ENCODE measurements at regions not wholly inside any gene's neighbourhood (a gene's known extent, or its start where the extent isn't known, plus 50 kb on each side); places are given as distances from the start of the nearest gene placed in this dataset.
A peak's percentile ranks its signal among the peaks of the same experiment; 100 is the strongest.
"Not testable (repeated sequence)": the region's sequence is repeated elsewhere in the genome, so short reads cannot be mapped to it uniquely, and the experiment has no call there.

GRCh38 chr16:29578898-29579297 lies 72.7 kb upstream of the NPIPB12 start:
- DNase-seq (ENCODE audit: low read depth in 3 of 3, low spot score in 2 of 3), result not testable (repeated sequence)

GRCh38 chr16:29581764-29582163 lies 75.6 kb upstream of the NPIPB12 start:
- not testable (repeated sequence) for DNase-seq (ENCODE audit: low read depth in 3 of 3, low spot score in 2 of 3)

GRCh38 chr16:29591919-29592318 lies 71.1 kb upstream of the SPN start:
- DNase-seq (ENCODE audit: low read depth in 3 of 3, low spot score in 2 of 3), result not testable (repeated sequence)

- not testable (repeated sequence) for DNase-seq (ENCODE audit: low read depth in 3 of 3, low spot score in 2 of 3)
Observed at GRCh38 chr16:29594269-29594925, 68.7 kb upstream of the SPN start.

DNA sequence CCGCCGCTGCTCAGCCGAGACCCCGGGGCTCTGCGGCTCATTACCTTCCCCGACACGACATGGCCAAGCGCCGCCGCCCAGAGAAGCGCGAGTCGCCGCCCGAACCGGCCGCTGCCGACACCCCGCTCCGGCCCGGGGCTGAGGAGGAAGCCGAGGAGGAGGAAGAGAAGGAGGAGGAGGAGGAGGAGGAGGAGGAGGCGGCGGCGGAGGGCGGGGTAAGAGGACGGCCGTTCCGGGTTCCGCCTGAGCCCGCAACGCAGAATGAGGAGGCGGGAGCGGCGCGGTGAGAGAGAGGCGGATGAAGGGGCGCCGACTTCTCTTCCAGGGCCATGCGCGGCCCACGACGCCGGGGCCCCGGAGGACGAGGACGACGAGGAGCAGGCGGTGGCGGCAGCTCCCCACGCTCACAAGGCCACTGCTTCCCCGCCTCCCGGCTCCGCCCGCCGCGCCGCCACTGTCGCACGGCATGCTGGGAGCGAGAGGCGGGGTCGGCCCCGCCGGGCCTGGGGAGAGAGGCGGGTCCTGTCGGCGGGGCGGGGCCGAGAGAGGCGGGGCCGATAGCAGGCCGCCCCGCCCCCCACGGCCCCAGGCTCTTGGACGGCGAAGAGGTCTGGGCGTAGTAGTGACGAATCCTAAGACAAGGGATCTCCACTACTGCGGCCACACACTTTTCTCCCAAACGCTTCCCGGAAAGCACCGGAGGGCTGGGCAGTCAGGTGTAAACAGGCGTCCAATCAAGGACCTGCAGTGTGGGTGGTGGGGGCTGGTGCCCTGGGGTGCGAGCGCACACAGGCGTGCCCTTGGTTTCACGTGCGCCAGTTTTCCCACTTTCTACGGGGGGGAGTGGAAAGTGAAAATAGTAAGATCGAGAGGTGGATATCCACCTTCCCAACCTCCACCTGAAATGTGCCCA lies 67.9 kb upstream of the SPN start:
- peak in 2 of 3 donors; percentile 66 to 69 for DNase-seq (ENCODE audit: low read depth in 3 of 3, low spot score in 2 of 3)

GRCh38 chr16:29597030-29597429 lies 66.0 kb upstream of the SPN start:
- DNase-seq (ENCODE audit: low read depth in 3 of 3, low spot score in 2 of 3), result not testable (repeated sequence)

DNA sequence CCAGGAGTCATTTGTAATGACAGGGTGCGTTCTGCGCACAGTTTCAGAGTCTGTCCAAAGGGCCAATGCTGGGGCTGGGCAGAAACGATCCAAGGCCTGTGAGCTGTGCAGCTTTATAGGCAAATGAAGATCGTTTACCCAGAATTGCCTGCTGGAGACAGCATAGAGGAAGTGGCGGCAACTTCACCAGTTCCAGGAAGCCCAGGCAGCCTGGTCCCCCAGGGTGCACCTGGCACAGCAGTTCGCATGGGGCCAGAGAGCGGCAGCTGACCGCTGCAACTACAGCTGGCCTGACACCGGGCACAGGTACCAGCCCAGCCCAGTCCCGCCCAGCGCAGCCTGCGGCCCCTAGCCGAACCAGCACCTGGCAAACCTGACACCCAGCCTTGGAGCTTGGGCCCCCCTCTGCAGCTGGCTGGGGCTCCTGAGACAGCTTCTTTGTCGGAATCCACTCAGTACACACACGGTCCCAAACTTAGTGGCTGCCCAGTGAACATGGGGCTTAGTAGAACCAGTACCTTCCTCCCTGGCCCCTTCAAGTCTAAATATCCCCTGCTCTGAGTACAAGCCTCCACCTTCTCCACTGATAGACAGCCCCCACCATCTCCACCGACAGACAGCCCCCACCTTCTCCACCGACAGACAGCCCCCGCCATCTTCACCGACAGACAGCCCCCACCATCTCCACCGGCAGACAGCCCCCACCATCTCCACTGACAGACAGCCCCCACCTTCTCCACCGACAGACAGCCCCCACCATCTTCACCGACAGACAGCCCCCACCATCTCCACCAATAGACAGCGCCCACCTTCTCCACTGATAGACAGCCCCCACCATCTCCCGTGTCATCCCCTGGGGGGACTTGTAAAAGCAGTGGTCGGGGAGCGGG lies 62.7 kb upstream of the SPN start:
- DNase-seq (ENCODE audit: low read depth in 3 of 3, low spot score in 2 of 3), result not testable (repeated sequence)

- DNase-seq (ENCODE audit: low read depth in 3 of 3, low spot score in 2 of 3), result not testable (repeated sequence)
Observed at GRCh38 chr16:29602247-29602625, 60.8 kb upstream of the SPN start.

DNA sequence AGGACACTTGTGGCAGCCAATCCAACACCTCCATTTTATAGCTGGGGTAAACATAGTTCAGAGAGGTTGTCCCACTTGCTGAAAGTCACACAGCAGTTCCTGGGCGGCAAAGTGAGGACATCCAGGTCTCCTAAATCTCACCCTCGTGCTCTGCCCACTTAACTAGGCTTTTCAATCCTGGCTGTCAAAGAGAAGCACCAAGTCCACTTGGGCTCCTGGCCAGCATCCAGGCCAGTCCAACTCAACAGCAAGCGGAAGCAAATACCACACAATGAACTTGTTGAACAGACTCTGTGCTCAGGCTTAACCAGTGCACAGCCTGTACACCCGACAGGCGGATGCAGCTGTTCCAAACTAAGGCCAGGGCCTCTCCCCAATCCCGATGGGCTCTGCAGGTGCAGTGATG lies 60.4 kb upstream of the SPN start:
- DNase-seq (ENCODE audit: low read depth in 3 of 3, low spot score in 2 of 3), result not testable (repeated sequence)

DNA sequence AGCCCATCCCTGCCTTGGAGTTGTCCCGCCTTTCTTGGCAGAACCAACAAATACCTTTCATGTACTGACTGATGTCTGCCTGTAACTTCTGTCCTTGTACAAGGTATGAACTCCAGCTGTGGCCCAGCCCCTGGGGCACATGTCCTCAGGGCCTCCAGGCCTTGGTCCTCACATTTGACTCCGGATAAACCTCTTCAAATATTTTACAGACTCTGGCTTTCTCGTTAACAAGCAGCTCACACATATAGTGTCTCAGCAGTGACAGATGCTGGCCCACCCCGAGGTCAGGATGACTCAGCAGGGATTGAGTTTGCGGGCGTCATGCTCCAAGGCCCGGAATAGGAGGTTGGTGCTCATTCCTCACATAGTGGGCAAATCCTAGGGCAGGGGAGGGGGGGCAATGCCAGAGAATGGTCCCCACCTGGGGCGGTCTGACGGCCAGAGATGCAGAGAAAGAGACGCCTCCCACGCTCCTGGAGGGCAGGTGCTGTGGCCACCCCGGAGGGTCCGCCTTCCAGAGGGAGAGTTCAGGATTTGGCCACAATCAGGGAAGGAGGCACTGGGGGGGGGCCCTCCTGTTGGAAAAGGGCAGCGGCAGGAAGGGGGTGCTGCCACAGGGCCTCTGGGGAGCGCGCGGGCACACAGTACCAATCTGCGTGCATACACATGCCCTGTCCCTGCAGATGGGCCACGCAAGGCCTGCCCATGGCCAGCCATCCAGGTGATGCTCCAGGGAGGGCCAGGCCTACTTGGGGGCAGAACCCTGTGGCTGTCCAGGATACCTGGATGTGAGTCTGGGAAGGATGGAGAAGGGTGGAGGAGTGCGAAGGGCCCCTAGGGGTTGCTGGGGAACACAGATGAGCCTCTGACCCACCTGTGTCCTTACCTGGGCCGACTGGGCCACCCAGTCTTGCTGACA lies 58.2 kb upstream of the SPN start:
- not testable (repeated sequence) for DNase-seq (ENCODE audit: low read depth in 3 of 3, low spot score in 2 of 3)

GRCh38 chr16:29605593-29606205 lies 57.3 kb upstream of the SPN start:
- DNase-seq (ENCODE audit: low read depth in 3 of 3, low spot score in 2 of 3), result not testable (repeated sequence)

DNA sequence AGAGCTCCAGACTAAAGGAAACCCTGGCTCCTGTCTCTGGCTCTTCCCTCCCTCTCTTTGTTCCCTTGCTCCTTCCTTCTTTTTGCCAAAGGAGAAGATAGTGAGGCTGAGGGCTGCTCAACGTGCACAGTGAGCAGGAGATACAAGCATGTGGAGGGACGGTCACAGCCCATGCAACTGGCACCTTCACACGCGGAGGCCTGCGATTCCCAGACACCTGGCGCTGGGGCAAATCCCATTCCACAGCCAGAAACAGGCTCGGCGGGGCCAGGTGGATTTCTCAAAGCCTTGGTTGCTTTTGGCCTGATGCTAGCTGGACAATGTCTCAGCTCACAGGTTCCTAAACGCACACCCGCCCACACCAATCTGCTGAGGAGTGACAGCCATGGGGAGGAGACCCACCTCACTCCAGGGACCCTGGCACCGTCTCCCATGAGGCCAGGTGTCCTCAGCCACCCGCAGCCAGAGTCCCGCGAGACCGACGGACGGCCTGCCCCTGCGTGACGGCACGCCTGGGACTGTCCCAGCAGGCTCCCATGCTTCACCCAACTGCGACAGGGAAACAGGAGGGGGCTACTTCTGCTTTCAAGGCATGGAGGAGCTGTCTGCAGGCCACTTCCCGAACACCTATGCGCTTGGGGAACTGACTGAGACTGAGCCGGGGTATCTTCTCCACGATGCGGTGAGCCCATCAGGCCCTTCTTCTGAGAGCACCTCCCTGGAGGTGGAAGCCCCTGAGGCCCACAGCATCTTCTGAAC lies 56.2 kb upstream of the SPN start:
- DNase-seq (ENCODE audit: low read depth in 3 of 3, low spot score in 2 of 3), result not testable (repeated sequence)

GRCh38 chr16:29607428-29607823 lies 55.6 kb upstream of the SPN start:
- not testable (repeated sequence) for DNase-seq (ENCODE audit: low read depth in 3 of 3, low spot score in 2 of 3)

DNA sequence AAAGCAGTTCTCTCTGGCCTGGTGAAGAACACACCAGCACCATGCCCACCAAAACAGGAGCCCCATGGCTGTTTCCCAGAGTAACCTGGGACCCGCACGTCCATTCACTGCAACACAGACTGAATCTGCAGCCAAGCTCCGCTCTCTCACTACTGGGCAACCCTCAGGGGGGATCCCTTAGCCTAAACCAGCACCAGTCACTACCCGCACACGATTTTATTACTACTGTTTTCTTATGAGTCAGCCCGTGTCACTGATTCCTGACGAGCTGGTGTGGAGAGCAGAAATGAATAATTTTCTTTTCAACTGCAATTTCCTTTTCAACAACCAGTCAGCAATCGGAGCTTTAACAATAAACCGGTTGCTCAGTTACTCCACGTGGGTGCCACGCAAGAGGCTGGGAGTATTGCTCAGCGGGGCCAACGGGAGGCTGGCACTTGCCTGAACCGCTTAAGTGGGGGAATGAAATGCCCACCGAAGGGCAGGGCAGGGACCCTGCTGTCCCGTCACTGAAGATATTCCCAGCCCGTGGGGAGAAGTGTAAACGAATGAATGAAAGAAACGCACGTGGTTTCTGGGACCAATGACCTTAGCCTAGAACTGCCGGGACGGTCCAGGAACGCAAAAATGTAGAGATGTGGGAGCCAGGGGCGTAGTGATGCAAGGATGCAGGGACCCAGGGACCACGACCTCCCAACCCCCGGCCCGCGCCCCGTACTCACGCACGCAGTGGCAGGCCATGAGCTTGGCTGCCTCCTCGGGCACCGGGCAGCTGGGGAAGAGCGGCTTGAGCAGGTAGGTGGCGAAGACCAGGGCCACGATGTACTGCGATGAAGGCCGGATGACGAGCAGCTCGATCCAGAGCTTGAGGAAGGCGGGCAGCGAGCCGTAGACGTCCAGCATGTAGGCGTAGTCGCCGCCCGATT lies 50.4 kb upstream of the SPN start:
- not testable (repeated sequence) for DNase-seq (ENCODE audit: low read depth in 3 of 3, low spot score in 2 of 3)
